K562 (cell line): ENCODE measurements at regions not wholly inside any gene's neighbourhood (a gene's known extent, or its start where the extent isn't known, plus 50 kb on each side); places are given as distances from the start of the nearest gene placed in this dataset.

Experiments
- ATAC-seq: fragments of 200-7000 bp; cut with Tn5 transposase; 3 replicates; pipeline ENCODE4 v1.9.1; 2020; ENCODE audit warnings: moderate library complexity
- BruUV-seq: library from RNA; stranded (reverse); fragments of 400-500 nt; replicated peaks from 2 replicates; lab custom pipeline; 2021; lab: Mats Ljungman, UMichigan
- CTCF ChIA-PET: fragments of 300-600 bp; formaldehyde crosslinking; extraction: SDS; loops from one replicate; lab custom pipeline; 2021; ENCODE audit warnings: low intra/inter-chr PET ratio; lab: Yijun Ruan, JAX
- POLR2A ChIA-PET: fragments of 300-600, 350-650 bp; sonication (Branson Sonifier 250); formaldehyde crosslinking; extraction: SDS; loops from one replicate; lab custom pipeline; 2021; ENCODE audit warnings: antibody characterized with exemption, inconsistent platforms; lab: Yijun Ruan, JAX
- DNase-seq, 4 experiments: peaks; one replicate each; pipeline versions ENCODE4 v3.0.0 to v3.0.0-alpha.2; 2011 to 2018; ENCODE audit warnings: low spot score in 3 of 4, mixed read lengths in 3 of 4; ENCODE audit errors: extremely low read depth in 1 of 4
- FAIRE-seq: peaks from 2 replicates; lab custom pipeline; 2011; peaks lifted over from hg19 to GRCh38; lab: Jason Lieb, UNC
- H2AFZ ChIP-seq: 2 replicates; pipeline ENCODE4 v1.6.0; 2011; ENCODE audit warnings: low read depth, low read length, control low read depth, inconsistent platforms
- H3K27ac ChIP-seq: fragments of 200-600 bp; 3 replicates; pipeline ENCODE4 v1.8.0; 2011; ENCODE audit warnings: low read depth, mild to moderate bottlenecking, control low read depth, inconsistent platforms, low read length, moderate library complexity, mixed read lengths; ENCODE audit errors: extremely low read depth
- H3K27me3 ChIP-seq, 2 experiments: fragments of 300-600 bp in 1 of 2; 2 replicates in 1 of 2; 3 replicates in 1 of 2; pipeline versions ENCODE4 v1.6.0 to v1.8.0; 2011; ENCODE audit warnings: inconsistent platforms in 2 of 2, low read length in 2 of 2, mild to moderate bottlenecking in 1 of 2, mixed read lengths in 1 of 2, moderate library complexity in 1 of 2; ENCODE audit not compliant: control insufficient read depth in 2 of 2, insufficient read depth in 2 of 2
- H3K36me3 ChIP-seq: fragments of 300-600 bp; 3 replicates; pipeline ENCODE4 v1.8.0; 2011; ENCODE audit warnings: mild to moderate bottlenecking, low read length, inconsistent platforms; ENCODE audit not compliant: control insufficient read depth, insufficient read depth
- H3K4me1 ChIP-seq, 2 experiments: fragments of 200-600 bp in 1 of 2; replicated peaks in 1 of 2; 2 replicates in 1 of 2; 3 replicates in 1 of 2; pipeline versions ENCODE4 v1.5.1 to v1.8.0; 2011; ENCODE audit warnings: inconsistent platforms in 2 of 2, low read length in 2 of 2, mild to moderate bottlenecking in 1 of 2, mixed read lengths in 1 of 2, moderate library complexity in 1 of 2; ENCODE audit not compliant: control insufficient read depth in 2 of 2, insufficient read depth in 2 of 2
- H3K4me2 ChIP-seq: 2 replicates; pipeline ENCODE4 v1.6.1; 2011; ENCODE audit warnings: low read length, control low read depth, inconsistent platforms, mixed read lengths; ENCODE audit not compliant: insufficient read depth
- H3K4me3 ChIP-seq: fragments of 200-600 bp; sonication (generic), shearing (Covaris generic); 2 replicates; pipeline ENCODE4 v1.5.1; 2016; ENCODE audit warnings: control low read depth, inconsistent platforms
- H3K79me2 ChIP-seq: fragments of 200-600 bp; 3 replicates; pipeline ENCODE4 v1.8.0; 2011; ENCODE audit warnings: low read length, inconsistent platforms; ENCODE audit not compliant: control insufficient read depth, insufficient read depth
- H3K9ac ChIP-seq, 2 experiments: 2 replicates each; pipeline versions ENCODE4 v1.6.0 to v1.6.1; 2011; ENCODE audit warnings: low read depth in 2 of 2, low read length in 2 of 2, control low read depth in 1 of 2, inconsistent platforms in 1 of 2, mild to moderate bottlenecking in 1 of 2, mixed read lengths in 1 of 2; ENCODE audit not compliant: insufficient read depth in 1 of 2
- H3K9me1 ChIP-seq: one replicate; pipeline ENCODE4 v1.6.0; 2011; ENCODE audit warnings: inconsistent platforms, mild to moderate bottlenecking, low read length, moderate library complexity; ENCODE audit not compliant: control insufficient read depth, insufficient read depth
- H3K9me3 ChIP-seq: replicated peaks from 2 replicates; pipeline ENCODE4 v1.5.1; 2011; ENCODE audit warnings: low read depth, low read length, inconsistent platforms; ENCODE audit not compliant: control insufficient read depth, insufficient read depth
- H4K20me1 ChIP-seq: replicated peaks from 2 replicates; pipeline ENCODE4 v1.6.1; 2011; ENCODE audit warnings: low read length, inconsistent platforms, mixed read lengths; ENCODE audit not compliant: control insufficient read depth, insufficient read depth
- CREBBP ChIP-seq: IDR thresholded peaks from one replicate; pipeline ENCODE4 v1.6.1; 2012; ENCODE audit warnings: low read depth, mild to moderate bottlenecking, control low read depth, inconsistent platforms, low read length
- EHMT2 ChIP-seq: fragments of 450-650 bp; IDR thresholded peaks from 2 replicates; pipeline ENCODE4 v1.6.1; 2018; ENCODE audit warnings: antibody characterized with exemption
- ELF2 ChIP-seq: fragments of 250-450 bp; sonication (Bioruptor Pico); IDR thresholded peaks from 2 replicates; pipeline ENCODE4 v1.5.0; 2021; ENCODE audit warnings: mild to moderate bottlenecking
- ETS1 ChIP-seq: conservative IDR thresholded peaks from 2 replicates; pipeline ENCODE4 v1.6.1; 2011; ENCODE audit warnings: low read depth, mild to moderate bottlenecking, low read length; ENCODE audit not compliant: control insufficient read depth
- HINFP ChIP-seq: fragments of 450-650 bp; conservative IDR thresholded peaks from 2 replicates; pipeline ENCODE4 v1.6.1; 2016; ENCODE audit warnings: missing genetic modification characterization, low read depth, mild to moderate bottlenecking, control low read depth, missing compliant biosample characterization
- HNRNPH1 ChIP-seq: fragments of 200-400 bp; formaldehyde crosslinking; optimal IDR thresholded peaks from 2 replicates; pipeline ENCODE3; 2017; ENCODE audit warnings: low read depth, mild to moderate bottlenecking, low read length, moderate library complexity
- HNRNPUL1 ChIP-seq: fragments of 200-400 bp; formaldehyde crosslinking; IDR thresholded peaks from 2 replicates; pipeline ENCODE4 v1.6.1; 2017; ENCODE audit warnings: low read length
- LCOR ChIP-seq: sonication (generic); formaldehyde crosslinking; IDR thresholded peaks from 2 replicates; pipeline ENCODE4 v1.8.0; 2022; ENCODE audit warnings: mild to moderate bottlenecking, missing genetic modification reagents
- SRSF9 ChIP-seq: fragments of 200-400 bp; formaldehyde crosslinking; IDR thresholded peaks from 2 replicates; pipeline ENCODE4 v1.6.1; 2017; ENCODE audit warnings: low read depth, low read length, borderline replicate concordance
- ZBTB34 ChIP-seq: fragments of 250-450 bp; sonication (Bioruptor Pico); IDR thresholded peaks from 2 replicates; pipeline ENCODE4 v1.8.0; 2021; ENCODE audit warnings: mild to moderate bottlenecking, moderate library complexity
- ZNF121 ChIP-seq: sonication (generic); formaldehyde crosslinking; conservative IDR thresholded peaks from 2 replicates; pipeline ENCODE4 v1.8.0; 2022; ENCODE audit warnings: missing genetic modification reagents
- WGBS: fragments of 100-300 bp; shearing (Covaris generic); methylation state at CpG from one replicate; pipeline ENCODE4 v1.1.6; 2016; ENCODE audit warnings: low coverage, mixed read lengths; ENCODE audit not compliant: insufficient coverage; ENCODE audit errors: missing lambda C conversion rate; 5-methylcytosine and 5-hydroxymethylcytosine counted together
- in situ Hi-C: fragments of 300-500 bp; cut with MboI; formaldehyde crosslinking; loops from 4 replicates; pipeline ENCODE4 v1.15.0; 2018; ENCODE audit warnings: inconsistent platforms, mixed read lengths
- intact Hi-C: fragments of 100-400 bp; cut with micrococcal nuclease; formaldehyde crosslinking; loops from 2 replicates; pipeline ENCODE4 v1.14.2; 2022
- TF ChIP-seq, protein P1 (sequence below): fragments of 150-350 bp; conservative IDR thresholded peaks from 2 replicates; pipeline ENCODE4 v1.6.1; 2014; ENCODE audit warnings: low read length

DNA sequence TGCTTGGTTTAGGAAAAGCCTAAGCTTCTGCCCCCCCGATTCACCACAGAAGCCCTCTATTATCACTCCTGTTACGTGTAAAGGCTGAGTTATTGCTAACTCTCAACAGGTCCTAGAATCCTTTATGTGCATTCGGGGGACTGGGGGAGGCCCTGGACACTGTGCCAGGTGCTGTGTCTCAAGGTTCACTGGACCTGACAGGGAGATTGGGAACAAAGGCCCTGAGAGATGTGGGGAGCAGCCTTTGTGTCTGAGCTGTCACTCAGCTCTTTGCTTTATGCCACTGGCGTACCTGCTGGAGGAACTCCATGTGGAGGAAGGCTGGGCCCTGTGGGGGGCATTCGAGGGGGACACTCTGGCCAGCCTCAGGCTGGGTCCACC is 65.9 kb downstream of the METRNL start:
- Histone ChIP-seq H3K36me3 (no peaks in the 10 kb centered on the region), H3K27me3 (peaks cover 7 to 33% of the 10 kb centered on the region in 2 experiments), H3K4me3 (no peak overlapping the region), H3K9me1 (no peaks in the 10 kb centered on the region), H3K27ac (no peak overlapping the region), H3K9me3 (peaks cover 11% of the 10 kb centered on the region), H2AFZ (no peak overlapping the region), H3K79me2 (no peaks in the 10 kb centered on the region), H3K9ac (no peak overlapping the region), H3K4me1 (peaks cover 2 to 4% of the 10 kb centered on the region in 2 experiments; a peak in 3 of 5 replicates), H4K20me1 (no peaks in the 10 kb centered on the region), H3K4me2 (no peak overlapping the region)
- DNase-seq = peak in 1 of 4 experiments; percentile 2
- 1% methylated on average over 5 of the region's 5 CpGs for WGBS
- in situ Hi-C loops (no loop called here), intact Hi-C loops (no loop called here)
- TF ChIP-seq ELF2 (CRISPR knock-in tag) = no peak
- no peak for TF ChIP-seq EHMT2
- TF ChIP-seq ZBTB34 (CRISPR knock-in tag) = no peak
- TF ChIP-seq ETS1 = no peak
- no peak for TF ChIP-seq ZNF121 (CRISPR knock-in tag)
- no peak for TF ChIP-seq CREBBP
- TF ChIP-seq LCOR (CRISPR knock-in tag) = no peak
- no peak for TF ChIP-seq HINFP (tag)
- no peak for TF ChIP-seq SRSF9
- TF ChIP-seq HNRNPUL1 = no peak
- TF ChIP-seq HNRNPH1 = no peak
- TF ChIP-seq, protein P1, sequence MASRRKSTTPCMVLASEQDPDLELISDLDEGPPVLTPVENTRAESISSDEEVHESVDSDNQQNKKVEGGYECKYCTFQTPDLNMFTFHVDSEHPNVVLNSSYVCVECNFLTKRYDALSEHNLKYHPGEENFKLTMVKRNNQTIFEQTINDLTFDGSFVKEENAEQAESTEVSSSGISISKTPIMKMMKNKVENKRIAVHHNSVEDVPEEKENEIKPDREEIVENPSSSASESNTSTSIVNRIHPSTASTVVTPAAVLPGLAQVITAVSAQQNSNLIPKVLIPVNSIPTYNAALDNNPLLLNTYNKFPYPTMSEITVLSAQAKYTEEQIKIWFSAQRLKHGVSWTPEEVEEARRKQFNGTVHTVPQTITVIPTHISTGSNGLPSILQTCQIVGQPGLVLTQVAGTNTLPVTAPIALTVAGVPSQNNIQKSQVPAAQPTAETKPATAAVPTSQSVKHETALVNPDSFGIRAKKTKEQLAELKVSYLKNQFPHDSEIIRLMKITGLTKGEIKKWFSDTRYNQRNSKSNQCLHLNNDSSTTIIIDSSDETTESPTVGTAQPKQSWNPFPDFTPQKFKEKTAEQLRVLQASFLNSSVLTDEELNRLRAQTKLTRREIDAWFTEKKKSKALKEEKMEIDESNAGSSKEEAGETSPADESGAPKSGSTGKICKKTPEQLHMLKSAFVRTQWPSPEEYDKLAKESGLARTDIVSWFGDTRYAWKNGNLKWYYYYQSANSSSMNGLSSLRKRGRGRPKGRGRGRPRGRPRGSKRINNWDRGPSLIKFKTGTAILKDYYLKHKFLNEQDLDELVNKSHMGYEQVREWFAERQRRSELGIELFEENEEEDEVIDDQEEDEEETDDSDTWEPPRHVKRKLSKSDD = no peak
- BruUV-seq = no TSS peak
- ChIA-PET POLR2A (interaction anchor here (0.6 kb wide), 1 partner anchor 12 kb away, joined by 3 read pairs; no protein-coding TSS in a partner anchor), CTCF (interaction anchor here (0.6 kb wide), 1 partner anchor 562 kb away, joined by 4 read pairs; no protein-coding TSS in a partner anchor)
- no peak for ATAC-seq
- FAIRE-seq = no peak
